ENCODE measurements at regions not wholly inside any gene's neighbourhood (a gene's known extent, or its start where the extent isn't known, plus 50 kb on each side); places are given as distances from the start of the nearest gene placed in this dataset.

DNA sequence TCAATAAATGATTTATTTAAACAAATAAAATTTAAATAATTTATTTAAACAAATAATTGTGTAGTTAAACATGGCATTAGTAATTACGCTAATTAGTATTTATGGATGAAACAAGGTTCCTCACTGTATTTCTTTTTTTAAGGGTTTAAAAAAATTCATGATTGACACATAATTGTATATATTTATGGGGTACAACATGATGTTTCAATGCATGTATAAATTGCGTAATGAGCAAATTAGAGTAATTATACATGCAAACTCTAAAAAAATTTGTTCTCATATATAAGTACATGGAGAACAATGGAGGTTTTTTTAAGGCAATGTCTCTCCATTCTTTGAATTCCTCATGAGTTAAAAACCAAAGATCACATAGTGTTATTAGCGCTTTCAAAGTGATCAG is 115.7 kb upstream of the KLF3 start:
- no peak for ATAC-seq

GRCh38 chr4:38559374-38559773 is 104.6 kb upstream of the KLF3 start:
- DNase-seq (ENCODE audit: low spot score) (no peak), ATAC-seq (no peak)
- intact Hi-C loops (cut with DNase I): no loop called here

More for the DNA sequence above, 115.7 kb upstream of the KLF3 start:
- intact Hi-C loops (cut with DNase I): no loop called here
- DNase-seq (ENCODE audit: low spot score): no peak

GRCh38 chr4:38560340-38560739 is 103.7 kb upstream of the KLF3 start:
- ATAC-seq (no peak), DNase-seq (ENCODE audit: low spot score) (no peak)
- intact Hi-C loops (cut with DNase I): no loop called here

GRCh38 chr4:38560768-38561558 is 103.0 kb upstream of the KLF3 start:
- intact Hi-C loops (cut with DNase I): no loop called here
- DNase-seq (ENCODE audit: low spot score) (no peak), ATAC-seq (no peak)

GRCh38 chr4:38562751-38563198 is 101.2 kb upstream of the KLF3 start:
- ATAC-seq: peak; percentile 73

GRCh38 chr4:38563707-38564495 is 100.1 kb upstream of the KLF3 start:
- DNase-seq (ENCODE audit: low spot score): no peak
- intact Hi-C loops (cut with DNase I): no loop called here
- no peak for ATAC-seq

More at GRCh38 chr4:38562751-38563198, 101.2 kb upstream of the KLF3 start:
- no peak for DNase-seq (ENCODE audit: low spot score)
- intact Hi-C loops (cut with DNase I): no loop called here

- peak; percentile 35 for ATAC-seq
These were observed 98.5 kb upstream of the KLF3 start for GRCh38 chr4:38565271-38566199.

GRCh38 chr4:38566806-38567398 is 97.1 kb upstream of the KLF3 start:
- DNase-seq (ENCODE audit: low spot score): no peak
- no peak for ATAC-seq
- intact Hi-C loops (cut with DNase I): no loop called here

More at GRCh38 chr4:38565271-38566199, 98.5 kb upstream of the KLF3 start:
- intact Hi-C loops (cut with DNase I): no loop called here
- peak; percentile 64 for DNase-seq (ENCODE audit: low spot score)

GRCh38 chr4:38567457-38567856 is 96.5 kb upstream of the KLF3 start:
- DNase-seq (ENCODE audit: low spot score): no peak
- no peak for ATAC-seq
- intact Hi-C loops (cut with DNase I): no loop called here

DNA sequence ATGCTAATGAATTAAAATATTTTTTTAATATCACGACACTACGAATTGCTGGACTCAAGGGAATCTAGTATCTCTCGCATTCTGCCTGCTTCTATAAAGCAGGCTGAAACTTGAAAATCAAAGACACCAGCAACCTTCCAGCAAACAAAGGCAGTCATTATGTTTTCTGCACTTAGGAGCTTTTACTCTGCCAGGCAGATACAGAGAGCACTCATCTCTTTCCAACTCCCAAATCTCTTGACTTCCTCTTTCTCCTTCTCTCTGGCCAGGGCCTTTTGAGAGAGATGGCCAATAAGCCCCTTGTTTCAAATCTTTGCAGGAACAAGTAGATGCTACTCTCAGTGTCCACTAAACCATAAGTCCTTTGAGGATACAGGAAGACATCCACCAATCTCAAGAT is 95.2 kb upstream of the KLF3 start:
- no peak for DNase-seq (ENCODE audit: low spot score)
- ATAC-seq: peak; percentile 63
- intact Hi-C loops (cut with DNase I): no loop called here

DNA sequence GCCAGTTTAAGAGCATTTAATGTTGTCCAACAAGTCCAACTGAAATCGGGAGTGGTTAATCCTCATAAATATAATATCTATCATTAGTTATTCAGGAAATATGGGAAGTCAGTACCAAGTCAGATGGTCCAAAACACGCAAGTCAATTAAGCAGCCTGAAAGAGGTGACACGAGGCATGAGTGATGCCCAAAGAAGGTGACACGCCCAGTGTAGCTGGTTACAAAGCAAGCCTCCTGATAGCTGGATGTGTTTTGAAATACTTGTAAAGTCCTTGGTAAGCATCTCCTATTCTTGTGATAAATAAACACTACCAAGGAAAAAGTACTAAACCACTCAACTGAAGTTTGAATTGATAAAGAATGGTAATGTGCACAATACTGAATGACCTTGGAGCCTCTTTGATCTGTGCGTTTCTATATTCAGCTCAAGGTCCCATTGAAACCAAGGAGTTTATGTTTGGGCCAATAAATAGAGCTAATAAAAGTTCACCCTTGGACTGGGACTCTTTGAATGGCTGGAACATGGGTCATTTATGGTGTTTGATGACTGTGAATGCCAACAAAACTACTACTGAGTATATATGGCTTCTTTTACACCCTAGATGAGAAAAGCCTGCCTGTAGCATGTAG is 93.2 kb upstream of the KLF3 start:
- DNase-seq (ENCODE audit: low spot score) (no peak), ATAC-seq (no peak)
- intact Hi-C loops (cut with DNase I): no loop called here

GRCh38 chr4:38572793-38573192 is 91.2 kb upstream of the KLF3 start:
- ATAC-seq: no peak
- intact Hi-C loops (cut with DNase I): no loop called here
- no peak for DNase-seq (ENCODE audit: low spot score)

- ATAC-seq (no peak), DNase-seq (ENCODE audit: low spot score) (no peak)
- intact Hi-C loops (cut with DNase I): no loop called here
These were observed 89.3 kb upstream of the KLF3 start for GRCh38 chr4:38574559-38575333.

- intact Hi-C loops (cut with DNase I): no loop called here
- DNase-seq (ENCODE audit: low spot score): no peak
- ATAC-seq: no peak
These were observed 87.2 kb upstream of the KLF3 start for GRCh38 chr4:38576767-38577166.

GRCh38 chr4:38577462-38577861 is 86.5 kb upstream of the KLF3 start:
- intact Hi-C loops (cut with DNase I): no loop called here
- DNase-seq (ENCODE audit: low spot score) (no peak), ATAC-seq (no peak)

GRCh38 chr4:38581426-38582106 is 82.4 kb upstream of the KLF3 start:
- no peak for ATAC-seq
- no peak for DNase-seq (ENCODE audit: low spot score)
- intact Hi-C loops (cut with DNase I): no loop called here

DNA sequence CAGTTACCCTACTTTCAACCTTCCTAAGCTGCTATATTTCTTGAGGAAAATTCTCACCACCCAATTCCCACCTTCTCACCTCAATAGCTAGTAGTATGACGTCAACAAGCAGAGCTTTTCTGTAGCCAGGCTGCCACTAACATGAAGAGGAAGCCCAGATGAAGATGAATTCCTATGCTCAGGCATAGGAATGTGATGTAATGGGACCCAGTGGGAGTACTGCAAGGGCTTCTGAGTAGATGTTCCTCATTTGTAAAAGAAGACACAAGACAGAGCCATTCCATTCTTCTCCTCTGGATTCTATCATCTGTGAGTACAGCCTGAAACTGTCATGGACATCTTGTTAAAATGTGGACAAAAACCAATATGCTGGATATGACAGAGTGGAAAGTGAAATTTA is 81.6 kb upstream of the KLF3 start:
- peak; percentile 44 for ATAC-seq
- intact Hi-C loops (cut with DNase I): no loop called here
- DNase-seq (ENCODE audit: low spot score): no peak

Measured in sciatic nerve (tissue), 2 donors.